ENCODE measurements at regions not wholly inside any gene's neighbourhood (a gene's known extent, or its start where the extent isn't known, plus 50 kb on each side); places are given as distances from the start of the nearest gene placed in this dataset.
"Not testable (repeated sequence)": the region's sequence is repeated elsewhere in the genome, so short reads cannot be mapped to it uniquely, and the experiment has no call there.

- no peak overlapping the region for H3K4me3 ChIP-seq (ENCODE audit: low read depth, low read length)
- DNase-seq (ENCODE audit: low read depth in 4 of 6, low spot score in 6 of 6) = no peak
- H3K27me3 ChIP-seq (ENCODE audit: control insufficient read depth, insufficient read depth, low read length) = no peaks in the 10 kb centered on the region
- no peak overlapping the region for H3K27ac ChIP-seq (ENCODE audit: low read depth, low read length)
- H3K36me3 ChIP-seq (ENCODE audit: control insufficient read depth, insufficient read depth, low read length) = no peaks in the 10 kb centered on the region
- WGBS (ENCODE audit: insufficient coverage) = 100% methylated on average over 1 of the region's 1 CpG
- peaks cover 3% of the 10 kb centered on the region for H3K4me1 ChIP-seq (ENCODE audit: control insufficient read depth, insufficient read depth, low read length)
- no peaks in the 10 kb centered on the region for H3K9me3 ChIP-seq (ENCODE audit: control insufficient read depth, insufficient read depth, low read length)
Measured at GRCh38 chr1:185439727-185440415, 122.8 kb upstream of the IVNS1ABP start.

GRCh38 chr1:185438936-185439335 lies 121.9 kb upstream of the IVNS1ABP start:
- DNase-seq (ENCODE audit: low read depth in 4 of 6, low spot score in 6 of 6) = no peak
- Histone ChIP-seq H3K9me3 (ENCODE audit: control insufficient read depth, insufficient read depth, low read length) (no peaks in the 10 kb centered on the region), H3K27ac (ENCODE audit: low read depth, low read length) (no peak overlapping the region), H3K27me3 (ENCODE audit: control insufficient read depth, insufficient read depth, low read length) (no peaks in the 10 kb centered on the region), H3K4me3 (ENCODE audit: low read depth, low read length) (no peak overlapping the region), H3K4me1 (ENCODE audit: control insufficient read depth, insufficient read depth, low read length) (no peaks in the 10 kb centered on the region), H3K36me3 (ENCODE audit: control insufficient read depth, insufficient read depth, low read length) (no peaks in the 10 kb centered on the region)

GRCh38 chr1:185435696-185436379 lies 118.8 kb upstream of the IVNS1ABP start:
- DNase-seq (ENCODE audit: low read depth in 4 of 6, low spot score in 6 of 6) = no peak
- H3K4me3 ChIP-seq (ENCODE audit: low read depth, low read length) = no peak overlapping the region
- no peaks in the 10 kb centered on the region for H3K4me1 ChIP-seq (ENCODE audit: control insufficient read depth, insufficient read depth, low read length)
- no CpG with 5 or more reads among the region's 1 CpG for WGBS (ENCODE audit: insufficient coverage)
- no peak overlapping the region for H3K27ac ChIP-seq (ENCODE audit: low read depth, low read length)
- no peaks in the 10 kb centered on the region for H3K27me3 ChIP-seq (ENCODE audit: control insufficient read depth, insufficient read depth, low read length)
- no peaks in the 10 kb centered on the region for H3K36me3 ChIP-seq (ENCODE audit: control insufficient read depth, insufficient read depth, low read length)
- no peaks in the 10 kb centered on the region for H3K9me3 ChIP-seq (ENCODE audit: control insufficient read depth, insufficient read depth, low read length)

GRCh38 chr1:185434721-185435120 lies 117.7 kb upstream of the IVNS1ABP start:
- H3K27ac ChIP-seq (ENCODE audit: low read depth, low read length) = no peak overlapping the region
- no peak for DNase-seq (ENCODE audit: low read depth in 4 of 6, low spot score in 6 of 6)
- no peaks in the 10 kb centered on the region for H3K9me3 ChIP-seq (ENCODE audit: control insufficient read depth, insufficient read depth, low read length)
- whole genome bisulfite sequencing (ENCODE audit: insufficient coverage) = no CpG with 5 or more reads among the region's 1 CpG
- no peaks in the 10 kb centered on the region for H3K27me3 ChIP-seq (ENCODE audit: control insufficient read depth, insufficient read depth, low read length)
- H3K4me1 ChIP-seq (ENCODE audit: control insufficient read depth, insufficient read depth, low read length) = no peaks in the 10 kb centered on the region
- H3K36me3 ChIP-seq (ENCODE audit: control insufficient read depth, insufficient read depth, low read length) = no peaks in the 10 kb centered on the region
- H3K4me3 ChIP-seq (ENCODE audit: low read depth, low read length) = no peak overlapping the region

GRCh38 chr1:185433667-185434066 lies 116.6 kb upstream of the IVNS1ABP start:
- no peaks in the 10 kb centered on the region for H3K36me3 ChIP-seq (ENCODE audit: control insufficient read depth, insufficient read depth, low read length)
- no peak overlapping the region for H3K4me3 ChIP-seq (ENCODE audit: low read depth, low read length)
- H3K27me3 ChIP-seq (ENCODE audit: control insufficient read depth, insufficient read depth, low read length) = no peaks in the 10 kb centered on the region
- no peak for DNase-seq (ENCODE audit: low read depth in 4 of 6, low spot score in 6 of 6)
- peaks cover 2% of the 10 kb centered on the region for H3K9me3 ChIP-seq (ENCODE audit: control insufficient read depth, insufficient read depth, low read length)
- no peaks in the 10 kb centered on the region for H3K4me1 ChIP-seq (ENCODE audit: control insufficient read depth, insufficient read depth, low read length)
- no CpG with 5 or more reads among the region's 2 CpGs for WGBS (ENCODE audit: insufficient coverage)
- no peak overlapping the region for H3K27ac ChIP-seq (ENCODE audit: low read depth, low read length)

- Histone ChIP-seq H3K27ac (ENCODE audit: low read depth, low read length) (no peak overlapping the region), H3K9me3 (ENCODE audit: control insufficient read depth, insufficient read depth, low read length) (peaks cover 2% of the 10 kb centered on the region), H3K36me3 (ENCODE audit: control insufficient read depth, insufficient read depth, low read length) (no peaks in the 10 kb centered on the region), H3K27me3 (ENCODE audit: control insufficient read depth, insufficient read depth, low read length) (no peaks in the 10 kb centered on the region), H3K4me1 (ENCODE audit: control insufficient read depth, insufficient read depth, low read length) (no peaks in the 10 kb centered on the region), H3K4me3 (ENCODE audit: low read depth, low read length) (no peak overlapping the region)
- DNase-seq (ENCODE audit: low read depth in 4 of 6, low spot score in 6 of 6) = no peak
- WGBS (ENCODE audit: insufficient coverage) = 85% methylated on average over 2 of the region's 2 CpGs
Measured at GRCh38 chr1:185432948-185433347, 115.9 kb upstream of the IVNS1ABP start.

GRCh38 chr1:185431612-185432011 lies 114.6 kb upstream of the IVNS1ABP start:
- DNase-seq (ENCODE audit: low read depth in 4 of 6, low spot score in 6 of 6) = no peak
- 71% methylated on average over 4 of the region's 5 CpGs for WGBS (ENCODE audit: insufficient coverage)
- Histone ChIP-seq H3K27me3 (ENCODE audit: control insufficient read depth, insufficient read depth, low read length) (no peaks in the 10 kb centered on the region), H3K9me3 (ENCODE audit: control insufficient read depth, insufficient read depth, low read length) (peaks cover 2% of the 10 kb centered on the region), H3K27ac (ENCODE audit: low read depth, low read length) (no peak overlapping the region), H3K36me3 (ENCODE audit: control insufficient read depth, insufficient read depth, low read length) (no peaks in the 10 kb centered on the region), H3K4me3 (ENCODE audit: low read depth, low read length) (no peak overlapping the region), H3K4me1 (ENCODE audit: control insufficient read depth, insufficient read depth, low read length) (no peaks in the 10 kb centered on the region)

- H3K27ac ChIP-seq (ENCODE audit: low read depth, low read length); H3K36me3 ChIP-seq (ENCODE audit: control insufficient read depth, insufficient read depth, low read length); H3K27me3 ChIP-seq (ENCODE audit: control insufficient read depth, insufficient read depth, low read length); DNase-seq (ENCODE audit: low read depth in 4 of 6, low spot score in 6 of 6); H3K4me3 ChIP-seq (ENCODE audit: low read depth, low read length); H3K9me3 ChIP-seq (ENCODE audit: control insufficient read depth, insufficient read depth, low read length); H3K4me1 ChIP-seq (ENCODE audit: control insufficient read depth, insufficient read depth, low read length): not testable (repeated sequence)
- WGBS (ENCODE audit: insufficient coverage) = 100% methylated on average over 1 of the region's 1 CpG
Measured at GRCh38 chr1:185429668-185430067, 112.6 kb upstream of the IVNS1ABP start.

- Histone ChIP-seq H3K9me3 (ENCODE audit: control insufficient read depth, insufficient read depth, low read length) (peaks cover 2% of the 10 kb centered on the region), H3K4me3 (ENCODE audit: low read depth, low read length) (no peak overlapping the region), H3K27me3 (ENCODE audit: control insufficient read depth, insufficient read depth, low read length) (no peaks in the 10 kb centered on the region), H3K4me1 (ENCODE audit: control insufficient read depth, insufficient read depth, low read length) (no peaks in the 10 kb centered on the region), H3K27ac (ENCODE audit: low read depth, low read length) (no peak overlapping the region), H3K36me3 (ENCODE audit: control insufficient read depth, insufficient read depth, low read length) (no peaks in the 10 kb centered on the region)
- no peak for DNase-seq (ENCODE audit: low read depth in 4 of 6, low spot score in 6 of 6)
- WGBS (ENCODE audit: insufficient coverage) = 93% methylated on average over 1 of the region's 3 CpGs
Measured at GRCh38 chr1:185427776-185428175, 110.7 kb upstream of the IVNS1ABP start.

- H3K4me3 ChIP-seq (ENCODE audit: low read depth, low read length) = no peak overlapping the region
- H3K27ac ChIP-seq (ENCODE audit: low read depth, low read length) = no peak overlapping the region
- H3K27me3 ChIP-seq (ENCODE audit: control insufficient read depth, insufficient read depth, low read length) = no peaks in the 10 kb centered on the region
- DNase-seq (ENCODE audit: low read depth in 4 of 6, low spot score in 6 of 6) = no peak
- H3K4me1 ChIP-seq (ENCODE audit: control insufficient read depth, insufficient read depth, low read length) = no peaks in the 10 kb centered on the region
- peaks cover 2% of the 10 kb centered on the region for H3K9me3 ChIP-seq (ENCODE audit: control insufficient read depth, insufficient read depth, low read length)
- no CpG with 5 or more reads among the region's 2 CpGs for WGBS (ENCODE audit: insufficient coverage)
- no peaks in the 10 kb centered on the region for H3K36me3 ChIP-seq (ENCODE audit: control insufficient read depth, insufficient read depth, low read length)
Measured at GRCh38 chr1:185427264-185427663, 110.2 kb upstream of the IVNS1ABP start.

Measured in spinal cord (tissue), 9 donors.